Right lobe of liver (tissue), 6 donors: ENCODE measurements at regions not wholly inside any gene's neighbourhood (a gene's known extent, or its start where the extent isn't known, plus 50 kb on each side); places are given as distances from the start of the nearest gene placed in this dataset.
A peak's percentile ranks its signal among the peaks of the same experiment; 100 is the strongest.

Experiments used
- ATAC-seq, 4 donors: fragments of 200-7000 bp; cut with Tn5 transposase; one replicate each; pipeline ENCODE4 v1.9.1; 2020; ENCODE audit warnings: mild to moderate bottlenecking in 4 of 4, moderate library complexity in 4 of 4
- DNase-seq, 3 donors: peaks; one replicate each; pipeline ENCODE4 v3.0.0-alpha.2; 2020
- H3K27ac ChIP-seq, 3 donors: fragments of 200-600 bp; one replicate each; pipeline ENCODE4 v1.8.0; 2022
- H3K27me3 ChIP-seq, 2 donors: fragments of 200-600 bp; one replicate each; pipeline ENCODE4 v1.8.0; 2022
- H3K36me3 ChIP-seq, 4 donors: fragments of 200-600 bp; sonication (generic) in 1 of 4; one replicate each; pipeline versions ENCODE4 v1.5.1 to v1.8.0; 2017 to 2022; ENCODE audit warnings: control low read depth in 1 of 4
- H3K4me1 ChIP-seq, 4 donors: fragments of 200-600 bp; sonication (generic) in 1 of 4; one replicate each; pipeline versions ENCODE4 v1.5.1 to v1.8.0; 2017 to 2022; ENCODE audit warnings: control low read depth in 1 of 4
- H3K4me3 ChIP-seq, 3 donors: fragments of 200-600 bp; one replicate each; pipeline ENCODE4 v1.8.0; 2022
- H3K9me3 ChIP-seq, 4 donors: fragments of 200-600 bp; sonication (generic) in 1 of 4; one replicate each; pipeline versions ENCODE4 v1.5.1 to v1.8.0; 2017 to 2022; ENCODE audit warnings: control low read depth in 1 of 4
- POLR2A ChIP-seq: fragments of 450-650 bp; IDR thresholded peaks from one replicate; pipeline ENCODE4 v1.6.1; 2017; ENCODE audit warnings: antibody characterized with exemption, mild to moderate bottlenecking
- WGBS: methylation state at CpG from one replicate; pipeline ENCODE4 v1.1.6; 2018; ENCODE audit warnings: low coverage, low lambda C conversion rate; ENCODE audit not compliant: insufficient coverage; ENCODE audit errors: missing lambda C conversion rate; 5-methylcytosine and 5-hydroxymethylcytosine counted together
- intact Hi-C, 2 donors: fragments of 100-400 bp; cut with DNase I; formaldehyde crosslinking; loops; one replicate each; pipeline versions ENCODE4 v1.11.2 to v1.14.1; 2022
- TF ChIP-seq, protein P1 (sequence below), 4 donors: fragments of 200-600 bp in 3 of 4; fragments of 450-650 bp in 1 of 4; IDR thresholded peaks; one replicate each; pipeline versions ENCODE4 v1.5.1 to v1.8.0; 2016 to 2022; ENCODE audit warnings: antibody characterized with exemption in 4 of 4, mild to moderate bottlenecking in 2 of 4
- donor health status: DM: no; HTN: yes; CAD: no.
- donor health status: DM: no; HTN: no; CAD: no.
- donor health status: DM: no; HTN: no; CAD: no.
- donor health status: DM: no; HTN: yes; CAD: no.
- donor health status: DM: no; HTN: yes; CAD: no.

DNA sequence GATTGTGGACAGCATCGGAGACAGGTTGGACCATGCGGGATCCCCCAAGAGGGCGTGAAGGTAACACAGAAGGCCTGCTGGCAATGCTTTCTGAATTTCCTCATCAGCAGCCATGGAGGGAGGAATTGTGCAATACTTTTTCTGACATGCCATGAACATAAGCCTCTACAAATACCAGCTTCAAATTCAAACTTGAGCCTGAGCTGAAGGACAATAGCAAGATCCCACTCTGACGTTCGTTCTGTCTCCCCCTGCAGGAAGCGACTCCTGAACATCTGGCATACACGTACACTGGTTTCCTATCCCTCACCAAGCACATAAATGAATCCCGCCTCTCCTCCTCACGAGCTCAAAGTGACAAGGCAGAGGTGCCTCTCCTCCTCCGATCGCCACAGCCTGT, 312.2 kb downstream of the BRD1 start:
- Histone ChIP-seq H3K27ac (no peak overlapping the region), H3K36me3 (no peaks in the 10 kb centered on the region), H3K4me1 (no peaks in the 10 kb centered on the region), H3K9me3 (peaks cover 0 to 4% (median 0%) of the 10 kb centered on the region in 4 donors), H3K4me3 (no peak overlapping the region), H3K27me3 (no peaks in the 10 kb centered on the region)
- WGBS: 60% methylated on average over 9 of the region's 11 CpGs
- intact Hi-C loops: no loop called here
- TF ChIP-seq, protein P1, sequence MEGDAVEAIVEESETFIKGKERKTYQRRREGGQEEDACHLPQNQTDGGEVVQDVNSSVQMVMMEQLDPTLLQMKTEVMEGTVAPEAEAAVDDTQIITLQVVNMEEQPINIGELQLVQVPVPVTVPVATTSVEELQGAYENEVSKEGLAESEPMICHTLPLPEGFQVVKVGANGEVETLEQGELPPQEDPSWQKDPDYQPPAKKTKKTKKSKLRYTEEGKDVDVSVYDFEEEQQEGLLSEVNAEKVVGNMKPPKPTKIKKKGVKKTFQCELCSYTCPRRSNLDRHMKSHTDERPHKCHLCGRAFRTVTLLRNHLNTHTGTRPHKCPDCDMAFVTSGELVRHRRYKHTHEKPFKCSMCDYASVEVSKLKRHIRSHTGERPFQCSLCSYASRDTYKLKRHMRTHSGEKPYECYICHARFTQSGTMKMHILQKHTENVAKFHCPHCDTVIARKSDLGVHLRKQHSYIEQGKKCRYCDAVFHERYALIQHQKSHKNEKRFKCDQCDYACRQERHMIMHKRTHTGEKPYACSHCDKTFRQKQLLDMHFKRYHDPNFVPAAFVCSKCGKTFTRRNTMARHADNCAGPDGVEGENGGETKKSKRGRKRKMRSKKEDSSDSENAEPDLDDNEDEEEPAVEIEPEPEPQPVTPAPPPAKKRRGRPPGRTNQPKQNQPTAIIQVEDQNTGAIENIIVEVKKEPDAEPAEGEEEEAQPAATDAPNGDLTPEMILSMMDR (IDR thresholded peaks at IDR 0.05): no peak
- no peak for TF ChIP-seq POLR2A
- ATAC-seq (no peak), DNase-seq (peak in 1 of 3 donors; percentile 18)

DNA sequence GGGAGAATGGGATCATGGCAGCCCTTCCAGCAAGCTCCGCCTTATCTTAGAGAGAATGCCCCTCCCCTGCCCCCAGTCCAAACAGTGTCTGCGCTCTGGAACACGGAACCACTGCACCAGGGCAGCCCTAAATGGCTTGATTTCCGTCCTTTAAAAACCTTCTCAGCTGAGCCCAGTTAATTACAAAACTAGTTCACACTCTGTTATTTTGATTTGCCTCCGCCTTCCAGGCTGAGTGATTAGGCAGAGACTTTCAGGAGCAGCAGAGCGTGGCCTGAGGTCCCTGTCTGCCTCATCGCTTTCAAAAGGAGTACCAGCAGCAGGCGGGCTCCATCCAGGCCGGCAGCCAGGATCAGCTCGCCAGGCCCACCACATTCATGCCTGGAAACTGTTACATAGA, 313.0 kb downstream of the BRD1 start:
- intact Hi-C loops: no loop called here
- TF ChIP-seq, protein P1 (IDR thresholded peaks at IDR 0.05): no peak
- no peak for TF ChIP-seq POLR2A

DNA sequence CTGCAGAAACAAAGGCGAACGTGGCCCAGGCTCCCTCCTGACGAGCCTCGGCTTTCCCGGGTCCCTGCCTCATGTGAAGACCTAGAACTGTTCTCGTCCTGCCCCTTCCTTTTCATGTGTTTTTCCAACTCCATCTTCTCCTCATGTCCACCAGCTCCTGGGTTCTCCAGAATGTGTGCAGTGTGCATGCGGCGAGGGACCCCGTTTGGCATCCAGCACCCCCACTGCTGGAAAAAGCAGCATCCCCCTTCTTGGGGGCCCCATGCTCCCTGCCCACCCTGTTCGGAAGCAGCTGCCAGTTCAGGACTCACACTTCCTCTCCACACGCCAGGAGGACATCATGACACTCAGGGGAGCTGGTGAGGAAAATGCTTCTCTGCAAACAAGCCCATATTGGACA, 313.5 kb downstream of the BRD1 start:
- no peak overlapping the region for H3K27ac ChIP-seq
- no peak for TF ChIP-seq POLR2A
- TF ChIP-seq, protein P1 (IDR thresholded peaks at IDR 0.05): no peak
- no peak for ATAC-seq
- H3K36me3 ChIP-seq: no peaks in the 10 kb centered on the region
- no peaks in the 10 kb centered on the region for H3K27me3 ChIP-seq
- peaks cover 0 to 4% (median 0%) of the 10 kb centered on the region in 4 donors for H3K9me3 ChIP-seq
- intact Hi-C loops: no loop called here
- 66% methylated on average over 10 of the region's 11 CpGs for WGBS
- H3K4me1 ChIP-seq: no peaks in the 10 kb centered on the region
- peak in 1 of 3 donors; percentile 36 for DNase-seq
- H3K4me3 ChIP-seq: no peak overlapping the region

More for the DNA sequence above, 313.0 kb downstream of the BRD1 start:
- no peak overlapping the region for H3K27ac ChIP-seq
- WGBS: 54% methylated on average over 9 of the region's 10 CpGs
- H3K27me3 ChIP-seq: no peaks in the 10 kb centered on the region
- DNase-seq: peak in 1 of 3 donors; percentile 13
- peaks cover 0 to 4% (median 0%) of the 10 kb centered on the region in 4 donors for H3K9me3 ChIP-seq
- no peak for ATAC-seq
- no peak overlapping the region for H3K4me3 ChIP-seq
- no peaks in the 10 kb centered on the region for H3K36me3 ChIP-seq
- no peaks in the 10 kb centered on the region for H3K4me1 ChIP-seq

DNA sequence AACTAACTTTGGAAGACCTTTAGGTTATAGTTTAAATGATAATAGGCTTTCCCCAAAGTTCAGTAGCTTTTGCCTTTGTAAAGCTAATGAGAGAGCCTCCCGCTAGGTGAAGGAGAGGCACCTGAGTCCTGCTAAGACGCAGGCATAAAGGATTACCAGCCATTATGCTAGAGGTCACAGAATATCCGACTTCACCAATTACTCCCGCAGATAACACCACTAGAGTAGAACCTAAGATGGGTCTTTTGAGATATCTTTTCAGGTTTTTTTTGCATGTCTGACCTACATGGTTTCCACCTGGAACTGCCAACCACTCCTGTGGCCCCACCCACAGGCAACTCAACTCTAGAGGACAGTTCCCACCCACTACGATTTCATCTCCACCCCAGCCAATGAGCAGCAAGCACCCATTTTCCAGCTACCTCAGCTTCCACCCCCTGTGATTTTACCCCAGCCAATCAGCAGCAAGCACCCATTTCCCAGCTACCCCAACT, 314.3 kb downstream of the BRD1 start:
- peaks cover 0 to 4% (median 0%) of the 10 kb centered on the region in 4 donors for H3K9me3 ChIP-seq
- no peak overlapping the region for H3K4me3 ChIP-seq
- ATAC-seq (no peak), DNase-seq (peak in 1 of 3 donors; percentile 7)
- whole genome bisulfite sequencing: 52% methylated on average over 4 of the region's 5 CpGs
- H3K4me1 ChIP-seq: no peaks in the 10 kb centered on the region
- H3K27ac ChIP-seq: no peak overlapping the region
- H3K27me3 ChIP-seq: no peaks in the 10 kb centered on the region
- intact Hi-C loops: no loop called here
- TF ChIP-seq, protein P1 (IDR thresholded peaks at IDR 0.05): no peak
- no peak for TF ChIP-seq POLR2A
- no peaks in the 10 kb centered on the region for H3K36me3 ChIP-seq
